Renal cortex interstitium (tissue), 11 donors: ENCODE measurements at regions not wholly inside any gene's neighbourhood (a gene's known extent, or its start where the extent isn't known, plus 50 kb on each side); places are given as distances from the start of the nearest gene placed in this dataset.

Experiments used
- DNase-seq, 11 donors: peaks; one replicate each; pipeline ENCODE4 v3.0.0-alpha.2; 2013; ENCODE audit warnings: low read depth in 9 of 11, low spot score in 4 of 11; ENCODE audit errors: extremely low read depth in 1 of 11

GRCh38 chr17:12507026-12507595 lies 158.6 kb upstream of the MYOCD start:
- DNase-seq: no peak

GRCh38 chr17:12509801-12510200 lies 155.9 kb upstream of the MYOCD start:
- no peak for DNase-seq

GRCh38 chr17:12510535-12510934 lies 155.2 kb upstream of the MYOCD start:
- DNase-seq: no peak

- DNase-seq: no peak
Observed at GRCh38 chr17:12512694-12513355, 152.9 kb upstream of the MYOCD start.

- no peak for DNase-seq
Observed at GRCh38 chr17:12514596-12514995, 151.1 kb upstream of the MYOCD start.

GRCh38 chr17:12519956-12520594 lies 145.6 kb upstream of the MYOCD start:
- no peak for DNase-seq

GRCh38 chr17:12521416-12521815 lies 144.3 kb upstream of the MYOCD start:
- DNase-seq: no peak

- DNase-seq: no peak
Observed at GRCh38 chr17:12522336-12522735, 143.4 kb upstream of the MYOCD start.

GRCh38 chr17:12522743-12523183 lies 142.9 kb upstream of the MYOCD start:
- peak in 6 of 11 donors; percentile 4 to 38 (median 18) for DNase-seq

GRCh38 chr17:12523244-12523643 lies 142.4 kb upstream of the MYOCD start:
- DNase-seq: no peak

GRCh38 chr17:12528036-12528435 lies 137.7 kb upstream of the MYOCD start:
- DNase-seq: no peak

- DNase-seq: no peak
Observed at GRCh38 chr17:12530161-12530560, 135.5 kb upstream of the MYOCD start.

- DNase-seq: no peak
Observed at GRCh38 chr17:12536021-12536420, 129.7 kb upstream of the MYOCD start.

GRCh38 chr17:12536472-12536871 lies 129.2 kb upstream of the MYOCD start:
- DNase-seq: no peak

- DNase-seq: no peak
Observed at GRCh38 chr17:12537436-12537835, 128.3 kb upstream of the MYOCD start.

- no peak for DNase-seq
Observed at GRCh38 chr17:12538003-12538402, 127.7 kb upstream of the MYOCD start.

GRCh38 chr17:12545877-12546513 lies 119.7 kb upstream of the MYOCD start:
- DNase-seq: peak in 7 of 11 donors; percentile 24 to 66 (median 43)

GRCh38 chr17:12546983-12547382 lies 118.7 kb upstream of the MYOCD start:
- no peak for DNase-seq

- no peak for DNase-seq
Observed at GRCh38 chr17:12547831-12548230, 117.9 kb upstream of the MYOCD start.

- no peak for DNase-seq
Observed at GRCh38 chr17:12548558-12548957, 117.1 kb upstream of the MYOCD start.
